Endothelial cell of umbilical vein (primary cell): ENCODE measurements at regions not wholly inside any gene's neighbourhood (a gene's known extent, or its start where the extent isn't known, plus 50 kb on each side); places are given as distances from the start of the nearest gene placed in this dataset.

Experiments used
- BruUV-seq: library from RNA; stranded (reverse); fragments of 400-500 nt; replicated peaks from 2 replicates; lab custom pipeline; 2021; lab: Mats Ljungman, UMichigan
- CTCF ChIA-PET: fragments of 300-600, 350-600 bp; sonication (Branson Sonifier 250); formaldehyde crosslinking; loops from one replicate; lab custom pipeline; 2021; ENCODE audit warnings: antibody characterized with exemption, inconsistent platforms; lab: Charles Lee
- POLR2A ChIA-PET: fragments of 300-600, 350-600 bp; sonication (Branson Sonifier 250); formaldehyde crosslinking; loops from one replicate; lab custom pipeline; 2021; ENCODE audit warnings: antibody characterized with exemption, inconsistent platforms; lab: Charles Lee
- DNase-seq: peaks from one replicate; pipeline ENCODE4 v3.0.0-alpha.2; 2011; ENCODE audit warnings: low read depth, low spot score
- FAIRE-seq: peaks from 2 replicates; lab custom pipeline; 2011; peaks lifted over from hg19 to GRCh38; lab: Jason Lieb, UNC
- H2AFZ ChIP-seq: 2 replicates; pipeline ENCODE4 v1.6.0; 2012; ENCODE audit warnings: low read depth, low read length, control low read depth, inconsistent platforms
- H3K27ac ChIP-seq: 2 replicates; pipeline ENCODE4 v1.5.1; 2011; ENCODE audit warnings: low read depth, mild to moderate bottlenecking, control low read depth, low read length, moderate library complexity; ENCODE audit not compliant: insufficient read depth
- H3K27me3 ChIP-seq, 2 experiments: 2 replicates each; pipeline versions ENCODE4 v1.6.0 to v1.6.1; 2011; ENCODE audit warnings: low read length in 2 of 2, mixed read lengths in 1 of 2; ENCODE audit not compliant: control insufficient read depth in 2 of 2, insufficient read depth in 2 of 2
- H3K36me3 ChIP-seq, 2 experiments: 2 replicates in 1 of 2; 3 replicates in 1 of 2; pipeline ENCODE4 v1.5.1; 2011; ENCODE audit warnings: low read length in 2 of 2, mild to moderate bottlenecking in 1 of 2, moderate library complexity in 1 of 2; ENCODE audit not compliant: control insufficient read depth in 2 of 2, insufficient read depth in 2 of 2; ENCODE audit errors: extremely low read depth in 1 of 2
- H3K4me1 ChIP-seq: 3 replicates; pipeline ENCODE4 v1.5.1; 2011; ENCODE audit warnings: mild to moderate bottlenecking, low read length; ENCODE audit not compliant: control insufficient read depth, insufficient read depth; ENCODE audit errors: extremely low read depth
- H3K4me2 ChIP-seq: 2 replicates; pipeline ENCODE4 v1.6.1; 2011; ENCODE audit warnings: low read length, control low read depth, mixed read lengths; ENCODE audit not compliant: insufficient read depth
- H3K4me3 ChIP-seq, 3 experiments: fragments of 200-600 bp in 1 of 3; sonication (generic), shearing (Covaris generic) in 1 of 3; replicated peaks in 1 of 3; 2 replicates each; pipeline ENCODE4 v1.5.1; 2011 to 2016; ENCODE audit warnings: control low read depth in 3 of 3, low read length in 3 of 3, mild to moderate bottlenecking in 2 of 3, inconsistent platforms in 1 of 3, low read depth in 1 of 3, moderate library complexity in 1 of 3; ENCODE audit not compliant: insufficient read depth in 1 of 3
- H3K79me2 ChIP-seq: 2 replicates; pipeline ENCODE4 v1.6.0; 2012; ENCODE audit warnings: low read length, inconsistent platforms; ENCODE audit not compliant: control insufficient read depth, insufficient read depth
- H3K9ac ChIP-seq: replicated peaks from 2 replicates; pipeline ENCODE3; 2011; ENCODE audit warnings: low read length, control low read depth; ENCODE audit not compliant: insufficient read depth; ENCODE audit errors: extremely low read depth
- H3K9me1 ChIP-seq: replicated peaks from 3 replicates; pipeline ENCODE4 v1.6.0; 2011; ENCODE audit warnings: mild to moderate bottlenecking, low read length; ENCODE audit not compliant: control insufficient read depth, insufficient read depth; ENCODE audit errors: extremely low read depth
- H3K9me3 ChIP-seq: replicated peaks from 2 replicates; pipeline ENCODE4 v1.5.1; 2012; ENCODE audit warnings: low read length, inconsistent platforms; ENCODE audit not compliant: control insufficient read depth, insufficient read depth
- H4K20me1 ChIP-seq: replicated peaks from 2 replicates; pipeline ENCODE3; 2011; ENCODE audit warnings: mild to moderate bottlenecking, low read length; ENCODE audit not compliant: control insufficient read depth, insufficient read depth; ENCODE audit errors: extremely low read depth
- EZH2 ChIP-seq: IDR thresholded peaks from 2 replicates; pipeline ENCODE4 v1.6.1; 2012; ENCODE audit warnings: borderline replicate concordance, low read depth, mild to moderate bottlenecking, moderate library complexity, low read length, inconsistent platforms; ENCODE audit not compliant: severe bottlenecking
- FOS ChIP-seq: IDR thresholded peaks from 2 replicates; pipeline ENCODE4 v1.6.1; 2011; ENCODE audit warnings: mild to moderate bottlenecking, low read length, moderate library complexity, borderline replicate concordance; ENCODE audit not compliant: insufficient read depth
- GATA2 ChIP-seq: IDR thresholded peaks from 2 replicates; pipeline ENCODE4 v1.7.0; 2011; ENCODE audit warnings: low read depth, mild to moderate bottlenecking, moderate library complexity, mixed read lengths, low read length; ENCODE audit not compliant: insufficient read length, insufficient read depth
- JUN ChIP-seq: IDR thresholded peaks from 2 replicates; pipeline ENCODE4 v1.6.1; 2011; ENCODE audit warnings: borderline replicate concordance, low read depth; ENCODE audit not compliant: insufficient read length, insufficient read depth
- MYC ChIP-seq: IDR thresholded peaks from one replicate; pipeline ENCODE4 v1.6.1; 2011; ENCODE audit warnings: mild to moderate bottlenecking, low read depth, low read length
- POLR2A ChIP-seq: IDR thresholded peaks from 2 replicates; pipeline ENCODE4 v1.6.1; 2012; ENCODE audit warnings: low read depth, mild to moderate bottlenecking, control low read depth, low read length
- POLR2AphosphoS5 ChIP-seq: IDR thresholded peaks from 2 replicates; pipeline ENCODE4 v1.6.1; 2012; ENCODE audit warnings: low read depth, mild to moderate bottlenecking, control low read depth, low read length, moderate library complexity; ENCODE audit not compliant: insufficient read depth
- dilution Hi-C: fragments of 300-500 bp; cut with MboI; formaldehyde crosslinking; loops from one replicate; pipeline ENCODE4 v1.15.0; 2019; ENCODE audit warnings: low sequenced_read_pairs; ENCODE audit not compliant: extremely low pct_ligation_motif_present
- intact Hi-C: fragments of 100-400 bp; cut with micrococcal nuclease; formaldehyde crosslinking; loops from one replicate; pipeline ENCODE4 v1.10.0; 2022
- TF ChIP-seq, protein P1 (sequence below): IDR thresholded peaks from 2 replicates; pipeline ENCODE4 v1.6.1; 2011; ENCODE audit not compliant: insufficient read depth, insufficient read length
- TF ChIP-seq, protein P2 (sequence below), 2 donors: IDR thresholded peaks; 1 replicate in 1 of 2; 2 replicates in 1 of 2; pipeline ENCODE4 v1.5.1; 2011; ENCODE audit warnings: low read length in 2 of 2, mild to moderate bottlenecking in 2 of 2, moderate library complexity in 2 of 2, control low read depth in 1 of 2, inconsistent platforms in 1 of 2, low read depth in 1 of 2; ENCODE audit not compliant: insufficient read depth in 1 of 2; ENCODE audit errors: extremely low read depth in 1 of 2

DNA sequence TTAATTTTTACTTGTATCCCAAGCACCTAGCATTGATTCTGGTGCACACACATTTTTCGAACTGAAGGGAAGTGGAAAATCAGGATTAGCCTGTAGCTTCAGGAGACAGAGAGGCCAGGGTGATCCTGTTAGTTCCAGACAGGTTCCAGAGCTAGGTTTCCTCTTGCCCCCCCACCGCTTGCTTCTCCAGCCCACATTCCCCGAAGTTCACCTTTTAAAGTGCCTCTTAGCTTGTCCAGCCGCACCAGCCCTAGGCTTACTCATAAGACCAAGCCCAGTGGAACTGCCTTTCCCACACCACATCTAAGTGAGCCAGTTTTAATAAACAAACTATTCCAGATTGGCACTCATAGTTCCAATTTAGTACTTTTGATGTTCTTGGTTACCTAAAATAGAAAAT is 898.6 kb upstream of the KLHL29 start:
- BruUV-seq = no TSS peak
- no peak overlapping the region for H2AFZ ChIP-seq
- no peaks in the 10 kb centered on the region for H4K20me1 ChIP-seq
- no peak for TF ChIP-seq POLR2A
- TF ChIP-seq JUN = no peak
- TF ChIP-seq, protein P1, sequence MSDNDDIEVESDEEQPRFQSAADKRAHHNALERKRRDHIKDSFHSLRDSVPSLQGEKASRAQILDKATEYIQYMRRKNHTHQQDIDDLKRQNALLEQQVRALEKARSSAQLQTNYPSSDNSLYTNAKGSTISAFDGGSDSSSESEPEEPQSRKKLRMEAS = no peak
- no peak for TF ChIP-seq POLR2AphosphoS5
- TF ChIP-seq FOS = no peak
- TF ChIP-seq, protein P2, sequence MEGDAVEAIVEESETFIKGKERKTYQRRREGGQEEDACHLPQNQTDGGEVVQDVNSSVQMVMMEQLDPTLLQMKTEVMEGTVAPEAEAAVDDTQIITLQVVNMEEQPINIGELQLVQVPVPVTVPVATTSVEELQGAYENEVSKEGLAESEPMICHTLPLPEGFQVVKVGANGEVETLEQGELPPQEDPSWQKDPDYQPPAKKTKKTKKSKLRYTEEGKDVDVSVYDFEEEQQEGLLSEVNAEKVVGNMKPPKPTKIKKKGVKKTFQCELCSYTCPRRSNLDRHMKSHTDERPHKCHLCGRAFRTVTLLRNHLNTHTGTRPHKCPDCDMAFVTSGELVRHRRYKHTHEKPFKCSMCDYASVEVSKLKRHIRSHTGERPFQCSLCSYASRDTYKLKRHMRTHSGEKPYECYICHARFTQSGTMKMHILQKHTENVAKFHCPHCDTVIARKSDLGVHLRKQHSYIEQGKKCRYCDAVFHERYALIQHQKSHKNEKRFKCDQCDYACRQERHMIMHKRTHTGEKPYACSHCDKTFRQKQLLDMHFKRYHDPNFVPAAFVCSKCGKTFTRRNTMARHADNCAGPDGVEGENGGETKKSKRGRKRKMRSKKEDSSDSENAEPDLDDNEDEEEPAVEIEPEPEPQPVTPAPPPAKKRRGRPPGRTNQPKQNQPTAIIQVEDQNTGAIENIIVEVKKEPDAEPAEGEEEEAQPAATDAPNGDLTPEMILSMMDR (IDR thresholded peaks at IDR 0.05; ENCODE audit: extremely low read depth in 1 of 2, insufficient read depth in 1 of 2, low read depth in 1 of 2, low read length in 2 of 2) = no peak
- no peak for TF ChIP-seq MYC
- TF ChIP-seq EZH2 = no peak
- no peak for TF ChIP-seq GATA2
- no peak for FAIRE-seq
- DNase-seq = no peak
- H3K4me1 ChIP-seq = no peaks in the 10 kb centered on the region
- dilution Hi-C loops = no loop called here
- no peaks in the 10 kb centered on the region for H3K36me3 ChIP-seq
- H3K9ac ChIP-seq = no peak overlapping the region
- peaks cover 8% of the 10 kb centered on the region for H3K9me3 ChIP-seq
- H3K9me1 ChIP-seq = no peaks in the 10 kb centered on the region
- no peaks in the 10 kb centered on the region for H3K79me2 ChIP-seq
- POLR2A ChIA-PET = no interaction called here
- H3K27me3 ChIP-seq = no peaks in the 10 kb centered on the region
- intact Hi-C loops = no loop called here
- no peak overlapping the region for H3K4me3 ChIP-seq
- no peak overlapping the region for H3K27ac ChIP-seq
- CTCF ChIA-PET = no interaction called here
- no peak overlapping the region for H3K4me2 ChIP-seq
